ENCODE measurements at regions not wholly inside any gene's neighbourhood (a gene's known extent, or its start where the extent isn't known, plus 50 kb on each side); places are given as distances from the start of the nearest gene placed in this dataset.

DNA sequence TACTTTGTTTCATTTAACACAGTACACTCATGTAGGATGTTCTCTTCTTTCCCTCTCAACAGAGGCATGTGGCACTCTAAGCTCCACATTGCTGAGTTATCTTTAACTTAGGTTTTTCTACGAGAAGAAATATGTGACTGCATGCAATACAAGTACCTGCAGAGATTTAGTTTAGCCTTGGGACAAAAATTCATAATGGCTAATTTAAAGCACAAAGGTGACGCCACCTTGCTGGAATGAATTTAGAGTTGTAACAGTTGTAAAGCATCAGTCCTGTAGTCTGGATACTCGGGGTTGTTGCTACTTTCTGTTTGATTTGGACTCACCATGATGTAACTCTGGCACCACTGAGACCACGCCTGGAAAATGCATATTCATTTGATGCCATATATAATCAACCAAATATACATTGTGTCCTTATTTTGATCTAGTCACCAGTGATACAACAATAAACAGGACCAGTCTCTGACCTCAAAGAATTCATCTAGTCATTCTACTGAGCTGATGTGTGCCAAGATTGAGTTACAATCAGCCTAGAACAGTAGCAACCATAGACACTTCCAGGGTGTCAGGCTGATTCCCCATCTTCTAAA lies 451.0 kb upstream of the ZFP42 start:
- no peaks in the 10 kb centered on the region for H3K4me1 ChIP-seq (ENCODE audit: insufficient read depth, low read length)
- in situ Hi-C loops (cut with HindIII; ENCODE audit: extremely low pct_ligation_motif_present, low pct_unique_long_range_greater_than_20kb) (no loop called here), intact Hi-C loops (cut with micrococcal nuclease; ENCODE audit: unreplicated experiment) (no loop called here)
- no peaks in the 10 kb centered on the region for H3K79me2 ChIP-seq (ENCODE audit: insufficient read depth, low read length)
- no peak overlapping the region for H3K4me2 ChIP-seq (ENCODE audit: low read depth, low read length)
- no peak for TF ChIP-seq CCAR2 (optimal IDR thresholded peaks at IDR 0.05; ENCODE audit: low read depth, low read length)
- TF ChIP-seq ZNF652 (CRISPR knock-in tag; IDR thresholded peaks at IDR 0.05; ENCODE audit: borderline replicate concordance, low read depth), result no peak
- no peak for TF ChIP-seq ZNF329 (CRISPR knock-in tag; IDR thresholded peaks at IDR 0.05; ENCODE audit: low read depth)
- TF ChIP-seq NPAS2 (CRISPR knock-in tag; IDR thresholded peaks at IDR 0.05; ENCODE audit: borderline replicate concordance), result no peak
- TF ChIP-seq ZNF138 (CRISPR knock-in tag; IDR thresholded peaks at IDR 0.05; ENCODE audit: low read depth), result no peak
- TF ChIP-seq ZNF788 (CRISPR knock-in tag; IDR thresholded peaks at IDR 0.05; ENCODE audit: borderline replicate concordance), result no peak
- TF ChIP-seq, protein P1, sequence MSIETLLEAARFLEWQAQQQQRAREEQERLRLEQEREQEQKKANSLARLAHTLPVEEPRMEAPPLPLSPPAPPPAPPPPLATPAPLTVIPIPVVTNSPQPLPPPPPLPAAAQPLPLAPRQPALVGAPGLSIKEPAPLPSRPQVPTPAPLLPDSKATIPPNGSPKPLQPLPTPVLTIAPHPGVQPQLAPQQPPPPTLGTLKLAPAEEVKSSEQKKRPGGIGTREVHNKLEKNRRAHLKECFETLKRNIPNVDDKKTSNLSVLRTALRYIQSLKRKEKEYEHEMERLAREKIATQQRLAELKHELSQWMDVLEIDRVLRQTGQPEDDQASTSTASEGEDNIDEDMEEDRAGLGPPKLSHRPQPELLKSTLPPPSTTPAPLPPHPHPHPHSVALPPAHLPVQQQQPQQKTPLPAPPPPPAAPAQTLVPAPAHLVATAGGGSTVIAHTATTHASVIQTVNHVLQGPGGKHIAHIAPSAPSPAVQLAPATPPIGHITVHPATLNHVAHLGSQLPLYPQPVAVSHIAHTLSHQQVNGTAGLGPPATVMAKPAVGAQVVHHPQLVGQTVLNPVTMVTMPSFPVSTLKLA (IDR thresholded peaks at IDR 0.05), result no peak
- TF ChIP-seq ZNF709 (CRISPR knock-in tag; IDR thresholded peaks at IDR 0.05), result no peak
- H2AFZ ChIP-seq (ENCODE audit: low read length), result no peak overlapping the region
- WGBS (ENCODE audit: low lambda C conversion rate), result 3% methylated on average over 4 of the region's 4 CpGs
- no peak for ATAC-seq
- H3K27me3 ChIP-seq (ENCODE audit: control insufficient read depth in 1 of 2, insufficient read depth in 2 of 2, low read length in 2 of 2), result no peaks in the 10 kb centered on the region; a peak in 2 of 5 replicates
- H4K20me1 ChIP-seq (ENCODE audit: insufficient read depth, low read length), result no peaks in the 10 kb centered on the region
- H3K9me3 ChIP-seq (ENCODE audit: low read length), result no peaks in the 10 kb centered on the region
- CTCF ChIA-PET (ENCODE audit: low intra/inter-chr PET ratio, low total read pairs), result no interaction called here
- H3K27ac ChIP-seq (ENCODE audit: extremely low read length, insufficient read depth, low read length), result no peak overlapping the region
- H3K4me3 ChIP-seq (replicated peaks in 1 of 3; ENCODE audit: insufficient read depth in 1 of 3, low read depth in 2 of 3, low read length in 3 of 3), result no peak overlapping the region
- no peak for DNase-seq (ENCODE audit: low spot score)
- BruUV-seq (replicated peaks), result no TSS peak
- POLR2A ChIA-PET, result no interaction called here
- H3K36me3 ChIP-seq (replicated peaks in 1 of 2; ENCODE audit: control insufficient read depth in 1 of 2, insufficient read depth in 2 of 2, low read length in 2 of 2), result no peaks in the 10 kb centered on the region
- FAIRE-seq, result no peak
- H3K9ac ChIP-seq (ENCODE audit: insufficient read depth, low read depth, low read length), result no peak overlapping the region

DNA sequence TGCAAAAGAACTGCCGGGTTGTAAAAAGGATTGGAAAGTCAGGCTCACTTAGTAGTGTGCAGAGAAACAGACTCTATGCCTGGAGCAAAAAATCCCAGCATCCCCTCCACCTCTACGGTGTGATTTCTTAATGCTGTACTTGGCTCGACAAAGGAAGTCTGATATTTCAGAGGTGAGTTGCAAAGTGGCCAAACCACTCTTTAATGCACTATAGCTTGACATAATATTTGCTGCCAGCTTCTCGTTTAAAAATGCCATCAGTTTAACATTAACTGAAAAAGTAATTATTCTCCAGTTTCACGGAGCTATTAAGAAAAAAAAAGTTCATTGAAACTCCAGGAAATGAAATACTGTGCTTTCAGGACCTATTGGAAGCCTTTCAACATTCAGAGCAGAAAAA lies 448.3 kb upstream of the ZFP42 start:
- in situ Hi-C loops (cut with HindIII; ENCODE audit: extremely low pct_ligation_motif_present, low pct_unique_long_range_greater_than_20kb), result no loop called here
- Histone ChIP-seq H3K9me3 (ENCODE audit: low read length) (no peaks in the 10 kb centered on the region), H3K4me1 (ENCODE audit: insufficient read depth, low read length) (no peaks in the 10 kb centered on the region), H3K4me3 (replicated peaks in 1 of 3; ENCODE audit: insufficient read depth in 1 of 3, low read depth in 2 of 3, low read length in 3 of 3) (no peak overlapping the region), H3K79me2 (ENCODE audit: insufficient read depth, low read length) (no peaks in the 10 kb centered on the region), H2AFZ (ENCODE audit: low read length) (no peak overlapping the region), H3K36me3 (replicated peaks in 1 of 2; ENCODE audit: control insufficient read depth in 1 of 2, insufficient read depth in 2 of 2, low read length in 2 of 2) (no peaks in the 10 kb centered on the region), H4K20me1 (ENCODE audit: insufficient read depth, low read length) (no peaks in the 10 kb centered on the region), H3K4me2 (ENCODE audit: low read depth, low read length) (no peak overlapping the region), H3K9ac (ENCODE audit: insufficient read depth, low read depth, low read length) (no peak overlapping the region), H3K27ac (ENCODE audit: extremely low read length, insufficient read depth, low read length) (no peak overlapping the region), H3K27me3 (ENCODE audit: control insufficient read depth in 1 of 2, insufficient read depth in 2 of 2, low read length in 2 of 2) (no peaks in the 10 kb centered on the region; a peak in 2 of 5 replicates)
- FAIRE-seq (no peak), ATAC-seq (no peak), DNase-seq (ENCODE audit: low spot score) (no peak)
- CTCF ChIA-PET (ENCODE audit: low intra/inter-chr PET ratio, low total read pairs), result no interaction called here
- POLR2A ChIA-PET, result no interaction called here
- intact Hi-C loops (cut with micrococcal nuclease; ENCODE audit: unreplicated experiment), result no loop called here
- BruUV-seq (replicated peaks), result no TSS peak
- WGBS (ENCODE audit: low lambda C conversion rate), result 0% methylated on average over 5 of the region's 5 CpGs
- TF ChIP-seq, protein P2, sequence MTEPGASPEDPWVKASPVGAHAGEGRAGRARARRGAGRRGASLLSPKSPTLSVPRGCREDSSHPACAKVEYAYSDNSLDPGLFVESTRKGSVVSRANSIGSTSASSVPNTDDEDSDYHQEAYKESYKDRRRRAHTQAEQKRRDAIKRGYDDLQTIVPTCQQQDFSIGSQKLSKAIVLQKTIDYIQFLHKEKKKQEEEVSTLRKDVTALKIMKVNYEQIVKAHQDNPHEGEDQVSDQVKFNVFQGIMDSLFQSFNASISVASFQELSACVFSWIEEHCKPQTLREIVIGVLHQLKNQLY (CRISPR knock-in tag; IDR thresholded peaks at IDR 0.05), result no peak
- TF ChIP-seq ZFP36L1 (CRISPR knock-in tag; IDR thresholded peaks at IDR 0.05) (no peak), RFXANK (CRISPR knock-in tag; IDR thresholded peaks at IDR 0.05) (no peak), ZMYM4 (CRISPR knock-in tag; IDR thresholded peaks at IDR 0.05) (no peak), PRPF4 (IDR thresholded peaks at IDR 0.05; ENCODE audit: low read depth, low read length, poor library complexity, severe bottlenecking) (no peak), ZNF337 (CRISPR knock-in tag; IDR thresholded peaks at IDR 0.05; ENCODE audit: borderline replicate concordance, low read depth) (no peak), MTF1 (CRISPR knock-in tag; IDR thresholded peaks at IDR 0.05) (no peak)
- TF ChIP-seq, protein P3, sequence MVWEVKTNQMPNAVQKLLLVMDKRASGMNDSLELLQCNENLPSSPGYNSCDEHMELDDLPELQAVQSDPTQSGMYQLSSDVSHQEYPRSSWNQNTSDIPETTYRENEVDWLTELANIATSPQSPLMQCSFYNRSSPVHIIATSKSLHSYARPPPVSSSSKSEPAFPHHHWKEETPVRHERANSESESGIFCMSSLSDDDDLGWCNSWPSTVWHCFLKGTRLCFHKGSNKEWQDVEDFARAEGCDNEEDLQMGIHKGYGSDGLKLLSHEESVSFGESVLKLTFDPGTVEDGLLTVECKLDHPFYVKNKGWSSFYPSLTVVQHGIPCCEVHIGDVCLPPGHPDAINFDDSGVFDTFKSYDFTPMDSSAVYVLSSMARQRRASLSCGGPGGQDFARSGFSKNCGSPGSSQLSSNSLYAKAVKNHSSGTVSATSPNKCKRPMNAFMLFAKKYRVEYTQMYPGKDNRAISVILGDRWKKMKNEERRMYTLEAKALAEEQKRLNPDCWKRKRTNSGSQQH (CRISPR knock-in tag; IDR thresholded peaks at IDR 0.05; ENCODE audit: low read depth), result no peak
